WTC11 (cell line): ENCODE measurements at regions not wholly inside any gene's neighbourhood (a gene's known extent, or its start where the extent isn't known, plus 50 kb on each side); places are given as distances from the start of the nearest gene placed in this dataset.

ENCODE experiments used
- ATAC-seq: fragments of 200-7000 bp; cut with Tn5 transposase; 2 replicates; pipeline ENCODE4 v1.10.0; 2021; ENCODE audit warnings: mild to moderate bottlenecking, moderate library complexity
- CTCF ChIA-PET: fragments of 300-600 bp; sonication (Branson Sonifier 250); formaldehyde crosslinking; loops from one replicate; lab custom pipeline; 2021; ENCODE audit warnings: antibody characterized with exemption; lab: Charles Lee
- POLR2A ChIA-PET: fragments of 350-600 bp; sonication (Branson Sonifier 250); formaldehyde crosslinking; loops from one replicate; lab custom pipeline; 2021; ENCODE audit warnings: antibody characterized with exemption; lab: Charles Lee
- DNase-seq: peaks from one replicate; pipeline ENCODE4 v3.0.0; 2021; ENCODE audit warnings: low spot score
- H3K27ac Mint-ChIP-seq: 2 replicates; pipeline ENCODE4 v1.8.0; 2021; ENCODE audit warnings: mixed read lengths
- H3K27me3 Mint-ChIP-seq: 2 replicates; pipeline ENCODE4 v1.8.0; 2021; ENCODE audit warnings: low read depth, mild to moderate bottlenecking, moderate library complexity, mixed read lengths
- H3K36me3 Mint-ChIP-seq: 2 replicates; pipeline ENCODE4 v1.8.0; 2021; ENCODE audit warnings: mixed read lengths
- H3K4me1 Mint-ChIP-seq: 2 replicates; pipeline ENCODE4 v1.8.0; 2022; ENCODE audit warnings: mixed read lengths
- H3K4me3 Mint-ChIP-seq: 2 replicates; pipeline ENCODE4 v1.8.0; 2021; ENCODE audit warnings: mild to moderate bottlenecking, moderate library complexity, mixed read lengths
- H3K9me3 Mint-ChIP-seq: 2 replicates; pipeline ENCODE4 v1.8.0; 2021; ENCODE audit warnings: mixed read lengths
- AR ChIP-seq: fragments of 250-450 bp; sonication (Bioruptor Pico); IDR thresholded peaks from 2 replicates; pipeline ENCODE4 v1.9.0; 2021; ENCODE audit warnings: mild to moderate bottlenecking
- ARID4B ChIP-seq: sonication (generic); formaldehyde crosslinking; IDR thresholded peaks from 2 replicates; pipeline ENCODE4 v1.8.0; 2023; ENCODE audit warnings: missing genetic modification reagents, mild to moderate bottlenecking, borderline replicate concordance
- ATF1 ChIP-seq: sonication (generic); formaldehyde crosslinking; IDR thresholded peaks from 2 replicates; pipeline ENCODE4 v1.8.1; 2023; ENCODE audit warnings: mild to moderate bottlenecking, moderate library complexity, missing genetic modification reagents
- CBFB ChIP-seq: sonication (generic); formaldehyde crosslinking; IDR thresholded peaks from 2 replicates; pipeline ENCODE4 v1.8.1; 2022; ENCODE audit warnings: mild to moderate bottlenecking, low read depth, missing genetic modification reagents
- CREM ChIP-seq: sonication (generic); formaldehyde crosslinking; IDR thresholded peaks from 2 replicates; pipeline ENCODE4 v1.8.1; 2022; ENCODE audit warnings: mild to moderate bottlenecking, missing genetic modification reagents, moderate library complexity
- E2F4 ChIP-seq: sonication (generic); formaldehyde crosslinking; IDR thresholded peaks from 2 replicates; pipeline ENCODE4 v1.8.1; 2022; ENCODE audit warnings: low read depth, mild to moderate bottlenecking, moderate library complexity, missing genetic modification reagents, borderline replicate concordance
- ERG ChIP-seq: fragments of 250-450 bp; sonication (Bioruptor Pico); IDR thresholded peaks from 2 replicates; pipeline ENCODE4 v1.8.0; 2021; ENCODE audit warnings: mild to moderate bottlenecking
- GABPB1 ChIP-seq: sonication (generic); formaldehyde crosslinking; IDR thresholded peaks from 2 replicates; pipeline ENCODE4 v1.8.1; 2023; ENCODE audit warnings: mild to moderate bottlenecking, missing genetic modification reagents
- GRHL2 ChIP-seq: fragments of 250-450 bp; sonication (Bioruptor Pico); IDR thresholded peaks from 2 replicates; pipeline ENCODE4 v1.8.0; 2022; ENCODE audit warnings: mild to moderate bottlenecking, moderate library complexity; ENCODE audit not compliant: insufficient replicate concordance, severe bottlenecking
- HMGA2 ChIP-seq: fragments of 250-450 bp; sonication (Bioruptor Pico); IDR thresholded peaks from 2 replicates; pipeline ENCODE4 v1.4.0; 2021; ENCODE audit warnings: mild to moderate bottlenecking, moderate library complexity
- NFATC4 ChIP-seq: fragments of 250-450 bp; sonication (Bioruptor Pico); IDR thresholded peaks from 2 replicates; pipeline ENCODE4 v1.9.0; 2021; ENCODE audit warnings: mild to moderate bottlenecking
- NFYB ChIP-seq: sonication (generic); formaldehyde crosslinking; conservative IDR thresholded peaks from 2 replicates; pipeline ENCODE4 v1.8.0; 2022; ENCODE audit warnings: low read depth, missing genetic modification reagents
- NR2C2 ChIP-seq: sonication (generic); formaldehyde crosslinking; IDR thresholded peaks from 2 replicates; pipeline ENCODE4 v1.8.0; 2022; ENCODE audit warnings: mild to moderate bottlenecking, missing genetic modification reagents
- OVOL2 ChIP-seq: fragments of 250-450 bp; sonication (Bioruptor Pico); IDR thresholded peaks from 2 replicates; pipeline ENCODE4 v1.9.0; 2021; ENCODE audit warnings: mild to moderate bottlenecking, borderline replicate concordance
- PREB ChIP-seq: sonication (generic); formaldehyde crosslinking; IDR thresholded peaks from 2 replicates; pipeline ENCODE4 v1.8.1; 2022; ENCODE audit warnings: mild to moderate bottlenecking, missing genetic modification reagents, moderate library complexity, borderline replicate concordance
- PRRX2 ChIP-seq: fragments of 250-450 bp; sonication (Bioruptor Pico); IDR thresholded peaks from 2 replicates; pipeline ENCODE4 v1.8.0; 2021; ENCODE audit warnings: mild to moderate bottlenecking
- RELA ChIP-seq: sonication (generic); formaldehyde crosslinking; IDR thresholded peaks from 2 replicates; pipeline ENCODE4 v1.8.1; 2022; ENCODE audit warnings: missing genetic modification reagents, mild to moderate bottlenecking, borderline replicate concordance
- SMAD3 ChIP-seq: sonication (generic); formaldehyde crosslinking; IDR thresholded peaks from 2 replicates; pipeline ENCODE4 v1.8.0; 2022; ENCODE audit warnings: missing genetic modification reagents, mild to moderate bottlenecking, borderline replicate concordance
- ZBTB21 ChIP-seq: sonication (generic); formaldehyde crosslinking; IDR thresholded peaks from 2 replicates; pipeline ENCODE4 v1.8.1; 2023; ENCODE audit warnings: mild to moderate bottlenecking, missing genetic modification reagents, borderline replicate concordance
- ZBTB43 ChIP-seq: sonication (generic); formaldehyde crosslinking; IDR thresholded peaks from 2 replicates; pipeline ENCODE4 v1.8.1; 2023; ENCODE audit warnings: mild to moderate bottlenecking, missing genetic modification reagents
- ZNF121 ChIP-seq: sonication (generic); formaldehyde crosslinking; IDR thresholded peaks from 2 replicates; pipeline ENCODE4 v1.8.0; 2023; ENCODE audit warnings: missing genetic modification reagents
- ZNF317 ChIP-seq: sonication (generic); formaldehyde crosslinking; IDR thresholded peaks from 2 replicates; pipeline ENCODE4 v1.8.1; 2023; ENCODE audit warnings: low read depth, mild to moderate bottlenecking, moderate library complexity, missing genetic modification reagents, borderline replicate concordance

GRCh38 chr5:106530150-106530549 lies 1140.6 kb downstream of the EFNA5 start (continued):
- TF ChIP-seq ARID4B (CRISPR knock-in tag) (no peak), PRRX2 (CRISPR knock-in tag) (no peak), ZBTB21 (no peak), CREM (CRISPR knock-in tag) (no peak), PREB (CRISPR knock-in tag) (no peak), ATF1 (CRISPR knock-in tag) (no peak), E2F4 (no peak), ZNF121 (CRISPR knock-in tag) (no peak), CBFB (CRISPR knock-in tag) (no peak), NFATC4 (no peak), ERG (CRISPR knock-in tag) (no peak), SMAD3 (CRISPR knock-in tag) (no peak), GABPB1 (CRISPR knock-in tag) (no peak), HMGA2 (no peak)

GRCh38 chr5:106525438-106525837 lies 1145.3 kb downstream of the EFNA5 start:
- H3K9me3 Mint-ChIP-seq: no peaks in the 10 kb centered on the region
- ATAC-seq: no peak
- DNase-seq: no peak
- no peak overlapping the region for H3K27ac Mint-ChIP-seq
- no peaks in the 10 kb centered on the region for H3K36me3 Mint-ChIP-seq
- peaks cover 6% of the 10 kb centered on the region; the same call in 1 of the 2 replicates for H3K4me1 Mint-ChIP-seq
- H3K4me3 Mint-ChIP-seq: no peak overlapping the region
- TF ChIP-seq RELA (CRISPR knock-in tag) (no peak), AR (CRISPR knock-in tag) (no peak), ZNF317 (CRISPR knock-in tag) (no peak), OVOL2 (CRISPR knock-in tag) (no peak), GRHL2 (CRISPR knock-in tag) (no peak), NFYB (CRISPR knock-in tag) (no peak), NR2C2 (CRISPR knock-in tag) (no peak), ZBTB43 (no peak)
- ChIA-PET CTCF (no interaction called here), POLR2A (no interaction called here)
- no peaks in the 10 kb centered on the region for H3K27me3 Mint-ChIP-seq
